Osteocyte (in vitro differentiated cells): ENCODE measurements at regions not wholly inside any gene's neighbourhood (a gene's known extent, or its start where the extent isn't known, plus 50 kb on each side); places are given as distances from the start of the nearest gene placed in this dataset.

ENCODE experiments used
- DNase-seq: peaks from one replicate; pipeline ENCODE4 v3.0.0; 2021; ENCODE audit warnings: mixed read lengths; ENCODE audit not compliant: unreplicated experiment; ENCODE audit errors: extremely low spot score
- H3K27ac Mint-ChIP-seq: one replicate; pipeline ENCODE4 v1.8.0; 2021; ENCODE audit warnings: mild to moderate bottlenecking, mixed read lengths; ENCODE audit not compliant: unreplicated experiment
- H3K27me3 Mint-ChIP-seq: one replicate; pipeline ENCODE4 v1.8.0; 2021; ENCODE audit warnings: mixed read lengths; ENCODE audit not compliant: unreplicated experiment
- H3K36me3 Mint-ChIP-seq: one replicate; pipeline ENCODE4 v1.8.0; 2021; ENCODE audit warnings: mixed read lengths; ENCODE audit not compliant: unreplicated experiment
- H3K4me1 Mint-ChIP-seq: one replicate; pipeline ENCODE4 v1.8.0; 2021; ENCODE audit warnings: mixed read lengths; ENCODE audit not compliant: unreplicated experiment
- H3K4me3 Mint-ChIP-seq: one replicate; pipeline ENCODE4 v1.8.0; 2021; ENCODE audit warnings: mild to moderate bottlenecking, moderate library complexity, mixed read lengths; ENCODE audit not compliant: unreplicated experiment
- H3K9me3 Mint-ChIP-seq: one replicate; pipeline ENCODE4 v1.8.0; 2021; ENCODE audit warnings: mixed read lengths; ENCODE audit not compliant: unreplicated experiment
- TF ChIP-seq, protein P1 (sequence below): fragments of 200-600 bp; sonication (generic); IDR thresholded peaks from 2 replicates; pipeline ENCODE4 v1.5.0; 2021; ENCODE audit warnings: antibody characterized with exemption, mild to moderate bottlenecking, moderate library complexity

DNA sequence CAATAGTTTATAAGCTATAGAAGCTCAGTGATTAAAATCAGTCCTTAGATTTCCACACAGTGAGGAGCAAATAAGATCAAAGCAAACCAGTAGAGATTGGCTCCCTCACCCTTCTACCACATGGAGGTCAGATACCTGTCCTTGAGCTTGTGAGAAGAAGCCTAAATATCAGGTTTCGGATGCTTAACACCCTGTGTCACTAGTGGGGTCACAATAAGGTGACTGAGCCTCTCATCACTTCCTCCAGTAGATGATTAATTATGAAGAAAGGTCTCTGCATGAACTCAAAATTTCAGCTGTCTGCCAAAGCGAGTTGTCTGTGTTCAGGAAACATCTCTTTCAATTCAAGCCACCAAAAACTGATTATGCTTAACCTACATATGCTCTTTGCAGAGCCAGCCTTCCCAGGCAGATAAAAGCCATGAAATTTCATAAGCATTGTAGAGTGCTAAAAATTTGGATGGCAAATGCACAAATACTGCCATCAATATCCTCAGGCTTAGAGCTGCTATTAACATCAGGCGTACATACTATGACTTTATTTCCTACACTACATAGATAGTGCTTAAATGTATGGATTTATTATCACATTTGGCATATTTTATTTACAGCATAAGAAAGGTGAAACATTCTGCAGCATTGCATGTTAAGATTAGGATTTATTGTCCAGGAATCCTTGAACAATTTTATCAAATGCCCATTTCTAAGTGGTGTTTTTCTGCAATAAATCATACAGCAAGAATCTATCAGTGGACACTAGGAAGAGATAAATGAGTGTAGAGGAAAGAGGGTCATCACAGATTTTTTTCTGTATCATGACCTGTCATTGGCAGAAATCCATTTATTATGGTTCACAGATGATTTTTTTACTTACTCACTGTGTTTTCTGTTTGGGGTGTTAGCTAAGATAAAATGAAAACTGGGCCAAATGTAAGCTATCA lies 285.1 kb upstream of the SP8 start:
- Mint-ChIP-seq H3K36me3 (no peaks in the 10 kb centered on the region), H3K4me3 (no peak overlapping the region), H3K9me3 (peaks cover 6% of the 10 kb centered on the region), H3K27me3 (no peaks in the 10 kb centered on the region), H3K27ac (no peak overlapping the region), H3K4me1 (no peaks in the 10 kb centered on the region)
- no peak for DNase-seq
- TF ChIP-seq, protein P1, sequence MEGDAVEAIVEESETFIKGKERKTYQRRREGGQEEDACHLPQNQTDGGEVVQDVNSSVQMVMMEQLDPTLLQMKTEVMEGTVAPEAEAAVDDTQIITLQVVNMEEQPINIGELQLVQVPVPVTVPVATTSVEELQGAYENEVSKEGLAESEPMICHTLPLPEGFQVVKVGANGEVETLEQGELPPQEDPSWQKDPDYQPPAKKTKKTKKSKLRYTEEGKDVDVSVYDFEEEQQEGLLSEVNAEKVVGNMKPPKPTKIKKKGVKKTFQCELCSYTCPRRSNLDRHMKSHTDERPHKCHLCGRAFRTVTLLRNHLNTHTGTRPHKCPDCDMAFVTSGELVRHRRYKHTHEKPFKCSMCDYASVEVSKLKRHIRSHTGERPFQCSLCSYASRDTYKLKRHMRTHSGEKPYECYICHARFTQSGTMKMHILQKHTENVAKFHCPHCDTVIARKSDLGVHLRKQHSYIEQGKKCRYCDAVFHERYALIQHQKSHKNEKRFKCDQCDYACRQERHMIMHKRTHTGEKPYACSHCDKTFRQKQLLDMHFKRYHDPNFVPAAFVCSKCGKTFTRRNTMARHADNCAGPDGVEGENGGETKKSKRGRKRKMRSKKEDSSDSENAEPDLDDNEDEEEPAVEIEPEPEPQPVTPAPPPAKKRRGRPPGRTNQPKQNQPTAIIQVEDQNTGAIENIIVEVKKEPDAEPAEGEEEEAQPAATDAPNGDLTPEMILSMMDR = no peak

DNA sequence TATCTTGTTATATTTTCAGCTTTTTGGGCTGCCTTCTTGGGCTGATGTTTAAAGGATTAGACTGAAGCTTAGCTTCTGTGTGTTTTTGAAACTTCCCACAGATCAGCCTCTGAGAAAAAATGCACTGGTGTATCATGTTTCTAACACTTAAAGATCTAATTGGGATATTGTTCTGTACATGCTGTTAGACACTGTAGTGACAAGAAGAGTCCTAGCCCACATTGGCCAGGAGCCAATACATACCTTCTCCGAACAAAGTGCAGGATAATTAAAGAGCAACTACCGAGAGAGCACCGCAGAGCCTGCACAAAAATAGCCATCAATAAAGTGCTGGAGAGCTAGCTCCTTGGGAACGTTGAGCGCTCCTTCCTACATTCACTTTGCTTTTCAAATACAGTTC lies 289.4 kb upstream of the SP8 start:
- no peaks in the 10 kb centered on the region for H3K27me3 Mint-ChIP-seq
- TF ChIP-seq, protein P1 = no peak
- no peak overlapping the region for H3K27ac Mint-ChIP-seq
- H3K4me3 Mint-ChIP-seq = no peak overlapping the region
- no peaks in the 10 kb centered on the region for H3K36me3 Mint-ChIP-seq
- no peaks in the 10 kb centered on the region for H3K9me3 Mint-ChIP-seq
- DNase-seq = no peak
- no peaks in the 10 kb centered on the region for H3K4me1 Mint-ChIP-seq

DNA sequence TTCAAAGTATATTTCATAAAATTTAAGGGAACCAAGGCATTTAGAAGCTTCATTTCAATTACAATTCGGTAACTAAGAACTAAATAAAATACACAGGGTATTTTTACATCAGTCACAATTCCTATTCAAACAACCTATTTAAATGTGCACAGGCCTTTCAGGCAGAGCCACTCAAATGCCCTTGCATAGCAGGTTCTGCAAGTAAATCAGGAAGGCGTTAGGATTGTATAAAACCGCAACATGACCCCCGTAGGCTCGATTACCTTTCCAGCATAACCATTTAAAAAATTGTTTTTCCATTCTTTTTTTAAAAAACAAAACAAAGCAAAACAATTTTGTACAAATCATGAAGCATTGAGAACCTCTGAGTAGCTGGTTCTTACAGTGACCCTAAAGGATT lies 289.9 kb upstream of the SP8 start:
- Mint-ChIP-seq H3K9me3 (no peaks in the 10 kb centered on the region), H3K4me3 (no peak overlapping the region), H3K4me1 (no peaks in the 10 kb centered on the region), H3K27me3 (no peaks in the 10 kb centered on the region), H3K36me3 (no peaks in the 10 kb centered on the region), H3K27ac (no peak overlapping the region)
- TF ChIP-seq, protein P1 = no peak
- no peak for DNase-seq

DNA sequence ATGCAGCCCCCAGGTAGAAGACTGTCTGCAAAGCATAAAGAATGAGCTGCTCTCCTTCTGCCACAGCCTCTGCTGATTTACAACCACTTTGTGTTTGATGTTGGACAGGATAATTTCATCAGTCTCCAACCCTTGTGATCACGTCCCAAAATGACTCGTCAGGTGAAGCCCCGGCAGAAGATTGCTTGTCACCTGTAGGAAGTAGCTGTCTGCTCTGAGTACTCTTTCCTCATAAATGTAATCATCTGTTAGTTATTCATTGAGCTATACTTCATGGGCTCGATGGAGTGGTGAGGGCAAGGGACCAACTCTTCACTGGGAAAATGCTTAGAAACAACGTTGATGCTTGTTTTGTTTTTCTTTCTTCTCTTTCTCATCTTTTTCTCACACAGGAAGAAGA lies 290.9 kb upstream of the SP8 start:
- H3K27me3 Mint-ChIP-seq = no peaks in the 10 kb centered on the region
- TF ChIP-seq, protein P1 = no peak
- H3K9me3 Mint-ChIP-seq = no peaks in the 10 kb centered on the region
- no peak overlapping the region for H3K4me3 Mint-ChIP-seq
- H3K27ac Mint-ChIP-seq = no peak overlapping the region
- H3K36me3 Mint-ChIP-seq = no peaks in the 10 kb centered on the region
- no peak for DNase-seq
- no peaks in the 10 kb centered on the region for H3K4me1 Mint-ChIP-seq

DNA sequence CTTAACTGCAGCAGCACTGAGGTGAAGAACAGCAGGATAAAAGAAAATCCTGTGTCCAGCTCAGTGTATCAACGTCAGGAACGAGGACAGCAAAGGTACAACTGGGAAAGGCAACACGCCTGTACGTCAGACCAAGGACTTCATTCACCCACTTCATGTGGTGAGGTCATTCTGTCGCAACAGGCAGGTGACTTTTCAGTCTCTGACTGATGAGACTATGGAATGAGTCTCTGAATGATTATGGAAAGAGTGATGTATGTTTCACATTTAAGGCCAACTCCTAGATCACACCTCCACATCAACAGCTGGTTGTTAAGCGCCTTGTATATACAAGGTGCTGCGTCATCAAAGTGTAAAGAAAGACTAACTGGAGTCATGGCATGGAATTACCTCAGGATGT lies 297.6 kb upstream of the SP8 start:
- Mint-ChIP-seq H3K36me3 (no peaks in the 10 kb centered on the region), H3K4me3 (no peak overlapping the region), H3K4me1 (no peaks in the 10 kb centered on the region), H3K9me3 (peaks cover 12% of the 10 kb centered on the region), H3K27ac (no peak overlapping the region), H3K27me3 (no peaks in the 10 kb centered on the region)
- DNase-seq = no peak
- TF ChIP-seq, protein P1 = no peak
